ENCODE measurements at regions not wholly inside any gene's neighbourhood (a gene's known extent, or its start where the extent isn't known, plus 50 kb on each side); places are given as distances from the start of the nearest gene placed in this dataset.

DNA sequence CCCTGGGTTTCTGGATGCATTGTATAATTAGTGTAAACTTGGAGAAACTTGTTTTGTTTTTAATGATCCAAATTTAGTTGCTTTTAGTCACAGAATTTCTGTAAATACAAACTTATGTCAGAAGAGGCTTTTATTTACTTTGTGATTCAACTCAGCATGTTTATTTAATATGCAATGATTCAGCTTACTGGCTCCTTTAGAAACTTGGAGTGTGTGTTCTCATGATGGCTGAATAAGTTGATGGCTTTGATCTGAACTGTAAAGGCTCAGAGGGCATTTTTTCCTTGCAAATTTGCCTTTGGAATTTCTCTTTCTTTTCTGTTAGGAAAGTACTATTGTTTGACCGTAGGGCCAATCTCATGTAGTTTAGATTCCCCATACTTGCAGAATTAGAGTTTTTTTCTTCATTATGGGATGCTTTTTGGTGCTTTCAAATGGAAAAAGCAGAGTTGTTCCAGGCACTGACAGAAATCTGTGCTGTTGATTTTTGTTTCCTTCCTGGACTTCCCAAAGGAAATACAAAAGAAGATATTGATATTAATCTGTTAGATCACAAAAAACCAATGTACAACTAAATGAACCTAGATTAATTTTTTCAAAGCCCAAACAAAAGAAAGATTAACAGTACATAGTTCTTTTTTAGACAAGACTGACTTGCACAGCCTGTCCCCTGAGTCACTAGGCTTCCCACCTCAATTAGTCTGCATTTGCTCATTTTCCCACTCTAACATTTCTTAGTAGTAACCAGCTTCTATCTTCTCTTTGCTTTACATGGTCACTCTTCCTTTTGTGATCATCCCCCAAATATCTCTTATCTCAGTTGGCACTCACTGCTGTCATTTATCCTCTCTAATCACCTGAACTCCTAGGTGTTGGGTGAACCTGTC, 96.8 kb upstream of the AGR3 start:
- no peak for DNase-seq

DNA sequence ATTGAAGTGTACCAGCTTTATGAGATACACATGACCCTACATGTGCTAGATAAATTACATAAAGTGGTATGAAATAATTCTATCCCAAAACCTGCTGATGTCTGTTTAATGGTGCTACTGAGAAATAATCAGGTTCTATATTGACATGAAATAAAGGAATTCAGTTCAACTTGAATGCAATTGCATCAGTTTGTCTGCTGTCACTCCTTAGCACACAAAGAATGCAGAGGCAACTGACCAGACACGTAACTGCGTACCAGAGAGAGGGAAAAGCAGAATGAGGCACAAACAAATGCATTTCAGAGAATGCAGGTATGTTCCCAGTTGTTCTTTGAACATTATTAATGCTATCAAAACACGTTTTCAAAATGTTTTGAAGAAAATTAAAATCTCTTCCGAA, 98.8 kb upstream of the AGR3 start:
- no peak for DNase-seq

DNA sequence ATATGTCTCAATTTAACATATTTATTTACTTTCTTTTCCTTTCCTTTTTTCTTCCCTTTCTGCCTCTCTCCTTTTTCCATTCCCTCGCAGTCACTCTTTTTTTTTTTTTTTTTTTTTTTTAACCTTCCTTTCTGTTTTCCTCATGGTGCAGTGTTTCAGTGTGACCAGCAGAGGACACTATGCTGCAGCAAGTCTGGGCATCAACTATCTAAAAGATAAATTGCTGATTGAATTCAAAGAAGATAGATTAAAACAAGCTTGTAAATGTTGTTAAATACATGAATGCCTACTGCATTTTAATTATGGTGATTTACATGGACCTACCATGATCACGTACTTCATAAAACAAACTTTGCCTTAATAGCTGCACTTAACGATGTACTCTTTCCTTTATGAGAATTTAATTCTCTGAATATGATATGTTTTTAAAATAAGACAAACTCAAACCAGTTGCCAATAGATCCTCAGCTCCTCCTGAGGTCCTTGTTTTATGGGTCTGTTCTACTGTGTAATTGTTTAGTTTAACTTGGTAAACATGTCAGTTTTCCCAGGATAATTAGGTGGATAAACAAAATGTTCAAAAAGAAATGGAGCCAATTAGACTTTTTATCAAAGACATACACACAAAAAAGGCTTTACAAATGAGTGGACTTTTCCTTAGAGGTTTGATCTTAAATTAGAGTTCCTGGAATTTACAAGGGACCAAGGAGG, 101.0 kb upstream of the AGR3 start:
- no peak for DNase-seq

DNA sequence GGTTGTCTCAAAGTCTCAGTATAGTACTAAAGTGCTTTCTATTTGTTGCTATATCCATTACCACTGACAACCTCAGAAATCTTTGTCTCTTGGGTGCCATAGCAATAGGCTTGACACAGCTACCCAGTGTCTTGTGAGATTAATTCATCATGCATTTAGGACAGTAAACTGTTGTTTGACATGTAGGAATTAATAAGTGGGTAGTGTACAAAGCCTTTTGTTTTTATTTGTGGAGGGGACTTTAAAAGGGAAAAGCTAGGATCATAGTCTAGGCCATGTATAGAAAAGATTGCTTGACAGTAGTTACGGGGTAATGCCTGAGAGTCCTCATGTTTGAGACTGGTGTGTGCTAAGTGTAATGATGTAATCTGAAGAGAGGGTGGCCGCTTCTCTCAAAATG, 102.6 kb upstream of the AGR3 start:
- no peak for DNase-seq

DNA sequence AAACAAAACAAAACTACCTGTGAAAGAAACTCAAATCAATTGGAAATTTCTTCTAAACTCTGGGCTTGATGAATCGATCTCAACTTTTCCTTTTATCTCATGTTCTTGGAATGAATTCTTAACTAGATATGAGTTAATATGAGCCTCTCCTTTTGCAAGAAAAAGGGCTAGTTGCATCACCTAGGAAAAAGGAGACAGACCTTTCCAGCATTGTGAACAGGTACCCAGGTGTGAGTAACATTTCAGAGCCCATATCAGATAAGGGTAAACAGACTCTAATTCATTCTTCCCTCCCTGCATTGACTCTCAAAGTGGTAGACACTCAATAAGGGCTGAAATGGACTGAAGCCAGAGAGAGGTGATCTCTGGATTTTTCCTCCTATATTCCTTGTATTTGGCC, 103.8 kb upstream of the AGR3 start:
- no peak for DNase-seq

DNA sequence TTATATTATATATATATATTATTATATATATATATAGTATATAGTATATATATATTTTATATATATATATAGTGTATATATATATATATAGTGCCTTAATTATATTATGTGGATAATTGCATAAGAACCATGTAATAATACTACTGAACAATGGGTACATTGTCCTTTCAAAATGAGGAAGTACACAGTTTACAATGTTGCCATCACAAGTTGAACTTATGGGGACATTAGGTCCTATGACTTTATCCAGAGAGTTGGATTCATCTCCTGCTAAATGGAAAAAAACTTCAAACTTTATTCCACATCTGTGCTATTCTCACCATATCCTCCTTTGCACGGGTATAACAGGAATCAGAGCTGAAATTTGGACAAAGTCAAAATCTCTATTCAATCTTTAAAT, 105.0 kb upstream of the AGR3 start:
- DNase-seq: no peak

DNA sequence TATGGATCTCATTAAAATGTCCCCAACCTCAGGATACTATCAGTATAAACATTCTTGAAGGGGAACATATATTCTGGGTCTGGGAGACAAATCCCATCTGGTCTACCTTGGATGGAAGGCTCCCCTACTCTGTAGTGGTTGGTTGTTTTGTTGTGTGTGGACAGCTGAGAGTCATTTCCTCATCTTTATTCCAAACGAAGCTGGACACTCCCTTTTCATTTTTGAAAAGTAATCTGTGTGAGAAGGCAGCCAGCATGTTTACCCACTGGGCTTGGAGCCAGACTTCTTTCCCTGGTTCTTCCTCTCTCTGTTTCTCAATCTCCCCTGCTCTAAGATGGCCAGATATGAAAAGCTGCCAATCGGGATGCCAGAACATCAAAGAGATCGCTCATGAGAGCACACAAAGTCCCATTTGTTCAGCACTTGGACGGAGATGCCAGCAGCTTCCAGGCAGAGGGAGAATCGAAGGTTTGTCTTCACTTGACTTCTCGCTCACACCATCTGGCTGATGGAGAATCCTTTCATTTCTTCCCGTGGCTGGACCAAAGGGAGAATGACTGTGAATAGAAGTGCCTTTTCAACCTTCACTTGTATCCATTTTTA, 108.1 kb upstream of the AGR3 start:
- DNase-seq: no peak

DNA sequence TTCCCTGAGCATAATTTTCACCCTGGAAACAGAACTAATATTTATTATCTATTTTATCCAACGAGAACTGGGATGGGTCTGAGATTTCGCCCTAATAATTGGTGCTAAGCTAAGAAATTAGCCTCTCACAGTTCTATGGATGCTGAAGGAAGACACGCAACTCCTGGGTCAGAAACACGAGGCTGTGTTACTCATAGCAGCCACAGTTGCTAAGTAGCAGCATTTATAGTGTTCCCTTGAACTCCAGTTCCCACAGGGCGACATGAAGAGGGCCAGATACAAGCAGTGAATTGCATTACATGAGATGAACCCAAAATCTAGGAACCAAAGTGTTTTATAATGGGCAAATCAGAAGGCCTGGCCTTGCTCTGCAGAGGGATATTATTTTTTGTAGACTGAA, 109.8 kb upstream of the AGR3 start:
- no peak for DNase-seq

DNA sequence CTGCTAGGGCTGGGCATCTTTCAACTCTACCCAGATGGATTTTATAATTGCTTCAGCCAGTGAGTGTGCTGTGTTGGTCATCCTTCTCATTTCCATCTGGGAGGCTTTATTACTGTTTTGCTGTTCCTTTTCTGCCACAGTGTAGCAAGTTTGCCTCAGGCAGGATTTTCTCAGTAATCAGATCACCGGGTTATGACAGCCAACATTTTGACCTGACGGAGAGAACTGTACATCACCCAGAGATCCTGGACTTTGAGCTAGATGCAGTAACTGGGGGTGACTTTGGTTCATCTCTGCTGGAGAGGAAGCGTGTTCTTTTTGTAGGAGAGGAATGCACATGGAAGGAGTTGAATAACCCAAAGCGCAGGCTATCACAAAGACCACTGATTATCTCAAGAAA, 111.8 kb upstream of the AGR3 start:
- no peak for DNase-seq

DNA sequence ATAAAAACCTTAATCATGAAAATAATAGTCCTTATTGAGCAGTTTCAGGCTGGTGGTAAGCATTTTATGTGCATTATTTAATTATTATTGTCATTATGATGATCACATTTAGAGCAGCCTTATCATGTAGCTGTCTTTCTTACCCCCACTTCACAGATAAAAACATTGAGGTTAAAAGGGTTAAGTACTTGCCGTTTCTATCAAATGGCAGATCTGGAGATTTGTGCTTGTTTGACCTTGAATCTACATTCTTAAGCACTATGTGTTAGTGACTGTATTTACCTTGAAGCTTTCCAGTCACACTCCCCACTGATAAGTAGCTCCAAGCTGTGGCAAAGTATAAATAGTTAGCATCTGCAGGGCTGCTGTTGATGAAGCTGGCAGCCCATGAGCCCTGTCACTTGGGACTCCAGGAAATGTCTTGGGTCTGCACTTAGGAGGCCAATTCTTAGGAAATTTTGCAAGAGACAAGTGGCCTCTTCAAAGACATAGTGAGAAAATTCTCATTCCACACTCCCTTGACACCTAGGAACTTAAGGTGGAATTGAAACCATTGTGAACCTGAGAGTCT, 116.8 kb upstream of the AGR3 start:
- DNase-seq: no peak

DNA sequence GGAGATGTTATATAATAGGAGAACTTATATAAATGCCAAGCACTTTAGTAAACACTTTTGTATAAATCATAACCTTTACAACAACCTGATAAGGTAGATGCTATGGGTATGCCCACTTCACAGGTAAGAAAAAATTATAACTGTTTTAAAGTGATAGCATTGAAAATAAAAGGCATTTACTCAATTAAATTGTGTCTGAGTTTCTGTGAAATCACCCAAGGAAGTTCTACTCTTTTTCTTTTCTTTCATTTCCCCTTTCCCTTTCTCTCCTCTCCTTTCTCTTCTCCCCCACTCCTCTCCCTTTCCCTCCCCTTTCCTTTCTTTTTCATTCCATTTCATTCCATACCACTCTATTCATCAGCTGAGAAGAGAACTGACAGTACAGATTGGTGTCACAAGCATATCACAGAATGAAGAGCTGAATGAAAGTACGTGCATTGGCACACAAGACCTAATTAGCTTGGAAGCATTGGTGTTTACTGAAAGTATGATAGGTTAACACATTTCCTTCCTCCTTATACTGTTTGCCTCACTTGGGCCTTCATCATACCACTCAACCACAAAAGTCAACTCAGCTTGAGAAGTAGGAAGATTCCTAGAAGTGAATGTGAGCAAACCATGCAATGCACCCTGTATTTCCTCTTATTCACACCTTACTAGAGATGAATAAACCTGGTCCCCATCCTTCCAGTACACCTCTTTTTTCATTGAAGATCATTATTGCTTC, 117.9 kb upstream of the AGR3 start:
- peak; percentile 52 for DNase-seq

DNA sequence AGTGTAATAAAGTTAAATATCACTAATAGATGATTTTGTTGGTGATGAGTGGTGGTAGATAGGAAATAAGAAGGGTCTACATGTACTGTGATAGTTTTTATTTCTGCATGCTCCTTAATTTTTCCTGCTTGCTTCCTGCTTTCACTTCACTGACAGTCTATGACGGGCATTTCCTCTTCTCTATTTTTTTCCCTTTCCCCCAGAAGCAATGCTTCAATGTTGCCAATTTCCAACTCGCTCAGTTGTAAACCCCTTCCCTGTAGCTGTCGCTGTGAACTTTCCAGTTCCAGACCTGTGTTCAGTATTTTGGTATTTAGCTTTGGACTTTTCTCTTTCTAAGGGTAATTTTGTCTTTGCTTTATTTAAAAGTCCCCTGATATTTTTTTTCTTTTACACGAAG, 123.5 kb upstream of the AGR3 start:
- DNase-seq: no peak

DNA sequence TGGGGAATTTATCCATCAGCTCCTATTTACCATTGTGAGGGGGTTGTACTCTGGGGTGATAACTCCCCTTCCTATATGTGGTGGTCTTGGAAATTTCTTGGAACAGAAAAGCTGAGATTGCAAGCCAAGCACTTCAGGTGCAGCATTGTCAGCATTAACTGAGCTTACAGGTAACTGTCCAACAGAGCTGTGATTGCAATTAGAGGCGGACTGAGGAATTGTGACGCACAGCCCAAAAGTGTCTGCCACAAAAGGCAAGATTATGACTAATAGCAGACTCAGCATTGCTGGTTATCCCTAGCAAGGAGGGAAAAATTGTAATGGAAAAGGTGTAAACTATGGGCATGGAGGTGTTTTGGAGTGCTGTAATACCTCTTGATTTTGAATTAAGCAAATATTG, 126.1 kb upstream of the AGR3 start:
- DNase-seq: no peak

DNA sequence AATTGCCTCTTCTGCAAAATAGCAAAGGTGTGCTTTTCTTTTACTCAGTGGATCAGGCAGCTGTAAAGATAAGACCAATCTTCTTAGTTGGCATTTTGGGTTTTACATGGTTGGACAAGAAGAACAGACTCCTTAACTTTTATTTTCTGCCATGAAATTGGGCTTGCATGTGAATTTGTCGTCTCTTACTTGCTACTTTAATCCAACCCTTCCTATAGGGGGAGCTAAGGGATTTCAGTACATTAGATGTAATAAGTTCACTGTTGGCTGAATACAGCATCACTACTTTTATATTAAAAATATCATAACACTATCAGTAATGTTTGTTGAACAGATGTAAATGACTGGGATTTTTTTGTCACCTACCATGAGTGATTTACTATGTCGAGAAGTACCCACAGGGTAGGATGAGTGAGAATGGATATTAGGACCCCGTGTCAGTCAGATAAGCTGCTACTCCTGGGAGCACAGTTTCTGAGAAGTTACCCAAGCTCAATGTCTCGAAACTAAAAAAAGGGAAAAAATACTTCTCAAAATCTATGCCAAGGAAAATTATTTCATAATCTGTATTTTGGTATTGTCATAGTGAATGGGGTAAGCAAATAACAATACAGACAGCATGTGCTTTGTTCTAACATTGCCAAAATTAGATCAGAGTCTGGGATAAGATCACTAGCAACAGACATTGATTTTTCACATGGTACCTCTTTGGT, 127.4 kb upstream of the AGR3 start:
- DNase-seq: no peak

DNA sequence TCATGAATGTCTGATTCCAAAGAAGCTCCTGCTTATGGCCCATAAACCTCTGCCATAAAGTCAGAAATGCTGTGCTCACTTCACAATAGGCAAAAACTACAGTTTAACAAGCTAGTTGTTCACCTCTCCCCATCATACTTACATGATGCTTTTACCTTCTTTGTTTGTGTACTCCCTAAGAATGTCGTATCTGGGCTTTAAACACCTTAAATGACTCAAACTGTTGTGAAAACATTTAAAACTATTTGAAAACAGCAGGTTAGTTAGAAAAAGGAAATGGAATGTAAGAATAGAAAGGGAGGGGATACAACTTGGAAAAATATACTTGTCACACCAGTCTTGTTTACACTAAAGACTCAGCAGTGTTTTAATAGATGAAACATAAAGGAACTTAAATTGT, 128.2 kb upstream of the AGR3 start:
- no peak for DNase-seq

DNA sequence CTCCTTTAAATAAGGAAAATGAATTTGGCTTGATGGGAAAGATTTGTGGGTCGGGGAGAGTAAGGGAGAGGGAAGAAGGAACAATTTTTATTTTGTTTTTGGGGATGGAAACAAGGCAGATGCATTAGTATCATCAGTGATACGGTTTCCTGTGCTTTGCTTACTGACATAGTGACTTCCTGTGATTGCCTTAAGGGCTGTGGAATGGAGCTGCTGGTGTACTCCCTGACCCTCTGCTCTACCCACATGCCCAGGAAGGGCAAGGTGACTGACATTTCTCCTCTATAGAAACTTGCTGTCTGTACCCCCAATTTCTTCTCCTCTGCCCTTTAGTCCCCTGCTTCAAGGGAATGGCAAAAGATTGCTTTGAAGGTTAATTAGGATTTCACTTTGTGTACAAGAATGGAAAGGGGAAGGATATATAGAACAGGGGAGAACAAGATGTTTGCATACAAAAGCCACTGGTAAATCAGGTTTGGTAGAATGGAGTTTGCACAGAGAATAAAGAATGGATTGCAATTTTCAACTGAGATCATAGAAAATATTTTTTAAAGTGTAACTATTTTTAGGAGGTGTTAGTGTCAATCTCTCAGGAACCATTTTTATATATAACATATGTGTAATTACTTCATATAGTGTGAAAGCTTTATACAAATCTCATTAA, 129.0 kb upstream of the AGR3 start:
- no peak for DNase-seq

DNA sequence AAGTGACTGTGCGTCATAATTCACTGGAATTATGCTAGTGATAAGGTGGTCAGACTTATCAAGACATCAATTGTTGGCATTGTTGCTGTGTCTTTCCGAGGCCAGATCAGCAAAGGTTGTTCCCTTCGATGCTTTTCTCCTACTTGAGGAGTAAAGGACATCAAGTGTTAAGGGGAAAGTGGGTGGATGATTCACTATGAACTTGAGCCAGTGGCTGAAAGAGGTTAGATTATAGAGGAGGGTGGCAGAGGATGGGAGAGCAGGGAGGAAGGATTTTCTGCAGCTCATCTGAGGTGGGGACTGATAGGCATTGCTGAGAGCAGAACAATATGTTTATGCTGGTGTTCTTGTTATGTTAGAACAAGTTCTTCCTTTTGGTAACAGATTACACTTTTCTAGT, 131.4 kb upstream of the AGR3 start:
- no peak for DNase-seq

DNA sequence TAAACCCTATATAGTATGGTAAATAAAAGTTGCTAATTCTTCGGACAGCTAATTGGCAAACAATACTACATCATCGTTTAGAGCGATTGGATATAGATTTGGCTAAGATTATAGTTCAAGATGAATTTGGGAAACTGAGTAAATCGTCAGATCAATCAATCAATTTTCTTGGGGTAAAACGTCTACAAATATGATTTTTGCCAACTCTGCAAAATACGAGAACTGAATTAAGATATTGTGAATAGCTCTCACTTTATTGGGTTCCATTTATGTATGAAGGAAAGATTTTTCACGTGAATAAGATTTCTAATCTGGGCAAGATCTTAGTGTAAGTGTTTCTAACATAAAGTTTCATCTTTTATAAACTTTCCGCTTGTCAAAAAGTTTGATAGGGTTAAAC, 132.9 kb upstream of the AGR3 start:
- DNase-seq: no peak

DNA sequence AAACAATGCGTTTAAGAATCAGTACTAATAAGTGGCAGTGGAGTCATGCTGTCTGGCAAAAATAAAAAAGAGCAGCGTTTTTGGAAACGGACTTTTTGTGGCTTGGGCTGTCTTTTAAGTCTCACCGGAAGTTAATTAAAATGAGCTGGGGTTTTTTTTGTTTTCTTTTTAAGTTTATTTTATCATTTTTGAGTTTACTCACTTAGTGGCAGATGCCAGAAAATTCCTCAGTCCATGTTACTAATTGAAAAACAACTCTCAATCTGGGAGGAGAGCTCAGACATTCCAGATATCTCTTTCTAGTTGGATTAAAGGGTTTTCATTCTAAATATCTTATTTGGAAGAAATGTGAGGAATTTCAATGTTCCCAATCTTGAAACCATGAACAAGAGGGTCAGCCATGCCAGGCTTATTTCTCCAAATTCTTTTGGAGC, 133.8 kb upstream of the AGR3 start:
- no peak for DNase-seq

DNA sequence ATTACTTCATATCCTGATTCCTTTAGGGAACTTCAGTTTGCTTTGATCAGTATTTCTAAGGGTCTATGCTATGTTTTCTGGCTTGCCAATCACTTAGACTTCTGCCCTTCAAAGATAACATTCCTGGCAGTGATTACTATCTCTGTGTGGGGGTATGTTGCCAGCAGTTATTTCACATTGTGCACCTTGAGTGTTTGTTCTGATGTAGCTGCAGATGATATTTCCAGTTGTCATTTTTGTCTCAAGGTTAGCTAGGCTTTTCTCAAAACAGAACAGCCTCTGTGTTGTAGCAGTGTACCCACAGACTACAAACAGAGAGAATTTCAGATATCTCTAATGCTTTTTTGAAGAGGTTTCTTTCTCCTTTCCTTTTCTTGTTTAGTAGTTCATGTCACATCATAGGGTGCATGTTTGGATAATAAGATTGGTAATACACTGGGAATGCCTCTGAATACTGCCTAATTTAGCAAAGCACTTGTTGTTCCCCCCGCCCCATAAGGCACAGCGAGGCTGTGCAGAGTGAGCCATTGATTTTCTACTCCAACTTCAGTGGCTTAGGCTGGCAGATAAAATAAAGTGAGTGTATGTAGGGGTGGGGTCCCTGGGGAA, 134.7 kb upstream of the AGR3 start:
- DNase-seq: no peak

DNA sequence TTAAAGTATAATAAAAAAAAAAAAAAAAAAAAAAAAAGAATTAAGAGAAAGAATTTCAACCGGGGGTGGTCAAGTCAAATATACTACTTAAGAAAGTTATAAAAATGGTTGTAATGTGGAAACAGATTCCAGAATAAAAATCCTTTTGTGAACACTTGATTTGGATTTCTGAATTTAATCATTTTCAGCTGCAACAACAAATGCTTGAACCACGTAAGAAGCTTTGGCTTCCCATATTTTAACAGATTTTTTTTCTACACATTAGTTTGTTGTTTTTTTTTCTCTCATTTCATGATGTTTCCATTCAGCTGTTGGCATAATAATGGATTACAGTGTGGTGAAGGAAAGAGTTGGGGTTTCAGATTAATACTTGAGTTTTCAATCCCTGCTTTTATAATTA, 137.3 kb upstream of the AGR3 start:
- no peak for DNase-seq
